ENCODE measurements at regions not wholly inside any gene's neighbourhood (a gene's known extent, or its start where the extent isn't known, plus 50 kb on each side); places are given as distances from the start of the nearest gene placed in this dataset.

- DNase-seq (no peak), ATAC-seq (ENCODE audit: poor library complexity) (no peak)
- Mint-ChIP-seq H3K27ac (no peak overlapping the region), H3K36me3 (ENCODE audit: low read depth) (no peaks in the 10 kb centered on the region), H3K27me3 (no peaks in the 10 kb centered on the region), H3K4me1 (ENCODE audit: low read depth) (no peaks in the 10 kb centered on the region), H3K9me3 (no peaks in the 10 kb centered on the region), H3K4me3 (no peak overlapping the region)
- CTCF ChIA-PET = no interaction called here
- TF ChIP-seq, protein P1, sequence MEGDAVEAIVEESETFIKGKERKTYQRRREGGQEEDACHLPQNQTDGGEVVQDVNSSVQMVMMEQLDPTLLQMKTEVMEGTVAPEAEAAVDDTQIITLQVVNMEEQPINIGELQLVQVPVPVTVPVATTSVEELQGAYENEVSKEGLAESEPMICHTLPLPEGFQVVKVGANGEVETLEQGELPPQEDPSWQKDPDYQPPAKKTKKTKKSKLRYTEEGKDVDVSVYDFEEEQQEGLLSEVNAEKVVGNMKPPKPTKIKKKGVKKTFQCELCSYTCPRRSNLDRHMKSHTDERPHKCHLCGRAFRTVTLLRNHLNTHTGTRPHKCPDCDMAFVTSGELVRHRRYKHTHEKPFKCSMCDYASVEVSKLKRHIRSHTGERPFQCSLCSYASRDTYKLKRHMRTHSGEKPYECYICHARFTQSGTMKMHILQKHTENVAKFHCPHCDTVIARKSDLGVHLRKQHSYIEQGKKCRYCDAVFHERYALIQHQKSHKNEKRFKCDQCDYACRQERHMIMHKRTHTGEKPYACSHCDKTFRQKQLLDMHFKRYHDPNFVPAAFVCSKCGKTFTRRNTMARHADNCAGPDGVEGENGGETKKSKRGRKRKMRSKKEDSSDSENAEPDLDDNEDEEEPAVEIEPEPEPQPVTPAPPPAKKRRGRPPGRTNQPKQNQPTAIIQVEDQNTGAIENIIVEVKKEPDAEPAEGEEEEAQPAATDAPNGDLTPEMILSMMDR (IDR thresholded peaks at IDR 0.05) = no peak
- Histone ChIP-seq H3K27ac (ENCODE audit: low read depth in 1 of 2, low read length in 2 of 2) (no peak overlapping the region), H3K4me1 (ENCODE audit: insufficient read depth, low read length) (no peaks in the 10 kb centered on the region), H3K9me3 (ENCODE audit: control insufficient read depth in 1 of 2, insufficient read depth in 1 of 2, low read length in 2 of 2) (no peaks in the 10 kb centered on the region), H3K4me3 (ENCODE audit: low read length) (no peak overlapping the region), H3K27me3 (ENCODE audit: control insufficient read depth in 1 of 2, insufficient read depth in 2 of 2, low read length in 2 of 2) (no peaks in the 10 kb centered on the region), H3K36me3 (ENCODE audit: insufficient read depth, low read length) (no peaks in the 10 kb centered on the region)
- intact Hi-C loops (cut with DNase I, micrococcal nuclease) = no loop called here
- POLR2A ChIA-PET = no interaction called here
Measured at GRCh38 chrX:100478714-100479306, 68.7 kb upstream of the PCDH19 start.

DNA sequence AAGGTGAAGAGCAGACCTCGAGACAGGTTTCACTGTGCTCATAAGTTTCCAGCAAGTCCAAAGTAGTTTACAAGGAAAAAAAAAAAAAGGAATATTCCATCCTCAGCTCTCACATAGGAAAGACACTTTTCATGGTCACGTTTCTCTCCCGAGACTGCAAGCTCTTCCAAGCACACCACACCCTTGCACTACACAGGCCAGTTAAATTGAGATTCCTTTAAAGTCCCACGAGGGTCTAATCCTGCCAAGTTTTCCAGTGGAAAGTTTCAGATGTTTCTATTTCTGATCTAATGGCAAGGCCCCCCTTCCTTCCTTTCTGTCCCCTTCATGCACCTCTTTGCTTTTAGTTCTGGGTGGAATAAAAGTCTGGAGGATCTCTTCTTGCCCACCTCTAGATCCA, 67.9 kb upstream of the PCDH19 start:
- no peak overlapping the region for H3K4me3 Mint-ChIP-seq
- CTCF ChIA-PET = no interaction called here
- TF ChIP-seq, protein P1 (IDR thresholded peaks at IDR 0.05) = no peak
- no peaks in the 10 kb centered on the region for H3K4me1 Mint-ChIP-seq (ENCODE audit: low read depth)
- H3K36me3 Mint-ChIP-seq (ENCODE audit: low read depth) = no peaks in the 10 kb centered on the region
- no peak for DNase-seq
- Histone ChIP-seq H3K36me3 (ENCODE audit: insufficient read depth, low read length) (no peaks in the 10 kb centered on the region), H3K4me3 (ENCODE audit: low read length) (no peak overlapping the region), H3K9me3 (ENCODE audit: control insufficient read depth in 1 of 2, insufficient read depth in 1 of 2, low read length in 2 of 2) (no peaks in the 10 kb centered on the region), H3K27ac (ENCODE audit: low read depth in 1 of 2, low read length in 2 of 2) (no peak overlapping the region), H3K27me3 (ENCODE audit: control insufficient read depth in 1 of 2, insufficient read depth in 2 of 2, low read length in 2 of 2) (no peaks in the 10 kb centered on the region), H3K4me1 (ENCODE audit: insufficient read depth, low read length) (no peaks in the 10 kb centered on the region)
- POLR2A ChIA-PET = no interaction called here
- no peaks in the 10 kb centered on the region for H3K9me3 Mint-ChIP-seq
- H3K27me3 Mint-ChIP-seq = no peaks in the 10 kb centered on the region
- no peak overlapping the region for H3K27ac Mint-ChIP-seq
- ATAC-seq (ENCODE audit: poor library complexity) = no peak
- intact Hi-C loops (cut with DNase I, micrococcal nuclease) = no loop called here

GRCh38 chrX:100477467-100477866, 67.4 kb upstream of the PCDH19 start:
- no peak overlapping the region for H3K4me3 Mint-ChIP-seq
- TF ChIP-seq, protein P1 (IDR thresholded peaks at IDR 0.05) = no peak
- no peak for ATAC-seq (ENCODE audit: poor library complexity)
- no peaks in the 10 kb centered on the region for H3K36me3 Mint-ChIP-seq (ENCODE audit: low read depth)
- CTCF ChIA-PET = interaction anchor here (0.6 kb wide), 1 partner anchor 10 kb away, joined by 3 read pairs; no protein-coding TSS in a partner anchor
- intact Hi-C loops (cut with DNase I, micrococcal nuclease) = no loop called here
- H3K4me3 ChIP-seq (ENCODE audit: low read length) = no peak overlapping the region
- no peak overlapping the region for H3K27ac Mint-ChIP-seq
- no peaks in the 10 kb centered on the region for H3K4me1 Mint-ChIP-seq (ENCODE audit: low read depth)
- POLR2A ChIA-PET = no interaction called here
- no peaks in the 10 kb centered on the region for H3K27me3 ChIP-seq (ENCODE audit: control insufficient read depth in 1 of 2, insufficient read depth in 2 of 2, low read length in 2 of 2)
- H3K9me3 ChIP-seq (ENCODE audit: control insufficient read depth in 1 of 2, insufficient read depth in 1 of 2, low read length in 2 of 2) = no peaks in the 10 kb centered on the region
- no peaks in the 10 kb centered on the region for H3K27me3 Mint-ChIP-seq
- no peaks in the 10 kb centered on the region for H3K4me1 ChIP-seq (ENCODE audit: insufficient read depth, low read length)
- no peaks in the 10 kb centered on the region for H3K9me3 Mint-ChIP-seq
- no peak for DNase-seq
- H3K27ac ChIP-seq (ENCODE audit: low read depth in 1 of 2, low read length in 2 of 2) = no peak overlapping the region
- H3K36me3 ChIP-seq (ENCODE audit: insufficient read depth, low read length) = no peaks in the 10 kb centered on the region
